ENCODE measurements at regions not wholly inside any gene's neighbourhood (a gene's known extent, or its start where the extent isn't known, plus 50 kb on each side); places are given as distances from the start of the nearest gene placed in this dataset.
"Not testable (repeated sequence)": the region's sequence is repeated elsewhere in the genome, so short reads cannot be mapped to it uniquely, and the experiment has no call there.

- WGBS (ENCODE audit: insufficient coverage) = 69% methylated on average over 7 of the region's 8 CpGs
- peaks cover 0 to 25% of the 10 kb centered on the region in 2 experiments for H3K27me3 ChIP-seq (replicated peaks in 1 of 2; ENCODE audit: control insufficient read depth in 2 of 2, extremely low read depth in 1 of 2, insufficient read depth in 2 of 2, low read length in 1 of 2)
- Mint-ChIP-seq H3K4me1 (no peaks in the 10 kb centered on the region), H3K36me3 (no peaks in the 10 kb centered on the region), H3K9me3 (peaks cover 16 to 27% (median 17%) of the 10 kb centered on the region in 3 donors), H3K4me3 (no peak overlapping the region), H3K27ac (no peak overlapping the region), H3K27me3 (peaks cover 27 to 40% of the 10 kb centered on the region in 2 donors)
- ATAC-seq (replicated peaks in 1 of 4) (no peak), DNase-seq (no peak)
- no peaks in the 10 kb centered on the region for H3K9me3 ChIP-seq
- CTCF ChIA-PET = no interaction called here
- POLR2A ChIA-PET = no interaction called here
- H3K36me3 ChIP-seq (ENCODE audit: control insufficient read depth in 2 of 2, extremely low read depth in 1 of 2, insufficient read depth in 1 of 2, low read length in 1 of 2) = no peaks in the 10 kb centered on the region
- H3K27ac ChIP-seq (ENCODE audit: low read length) = no peak overlapping the region
- no peaks in the 10 kb centered on the region for H3K4me1 ChIP-seq (ENCODE audit: control insufficient read depth in 1 of 2, extremely low read depth in 1 of 2, insufficient read depth in 2 of 2, low read length in 2 of 2)
- H3K4me3 ChIP-seq (ENCODE audit: control insufficient read depth in 1 of 2, extremely low read depth in 1 of 2, low read length in 1 of 2) = no peak overlapping the region
Measured at GRCh38 chr1:47598357-47598756, 160.5 kb downstream of the FOXD2 start.

DNA sequence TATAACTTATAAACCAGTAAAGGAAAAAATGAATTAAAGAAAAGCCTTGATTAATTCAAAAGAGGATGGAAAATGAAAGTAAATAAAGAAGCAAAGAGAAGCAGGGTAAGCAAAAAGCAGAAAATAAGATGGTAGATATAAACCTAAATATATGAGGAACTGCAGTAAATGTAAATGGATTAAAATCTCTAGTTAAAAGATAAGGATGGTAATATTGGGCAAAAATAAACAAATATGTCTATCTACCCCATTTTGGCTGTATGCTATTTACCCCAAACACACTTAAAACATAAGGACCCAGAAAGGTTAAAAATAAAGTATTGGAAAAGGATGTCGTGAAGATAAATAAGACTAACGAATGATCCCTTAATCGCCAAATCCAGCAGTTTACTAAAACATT, 161.9 kb downstream of the FOXD2 start:
- H3K36me3 Mint-ChIP-seq = no peaks in the 10 kb centered on the region
- no peaks in the 10 kb centered on the region for H3K4me1 ChIP-seq (ENCODE audit: control insufficient read depth in 1 of 2, extremely low read depth in 1 of 2, insufficient read depth in 2 of 2, low read length in 2 of 2)

DNA sequence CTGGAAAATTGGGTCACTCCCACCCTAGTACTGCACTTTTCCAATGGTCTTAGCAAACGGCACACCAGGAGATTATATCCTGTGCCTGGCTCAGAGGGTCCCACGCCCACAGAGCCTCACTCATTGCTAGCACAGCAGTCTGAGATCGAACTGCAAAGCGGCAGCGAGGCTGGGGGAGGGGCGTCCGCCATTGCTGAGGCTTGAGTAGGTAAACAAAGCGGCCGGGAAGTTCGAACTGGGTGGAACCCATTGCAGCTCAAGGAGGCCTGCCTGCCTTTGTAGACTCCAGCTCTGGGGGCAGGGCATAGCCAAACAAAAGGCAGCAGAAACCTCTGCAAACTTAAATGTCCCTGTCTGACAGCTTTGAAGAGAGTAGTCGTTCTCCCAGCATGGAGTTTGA, 164.6 kb downstream of the FOXD2 start:
- WGBS (ENCODE audit: insufficient coverage) = 93% methylated on average over 10 of the region's 11 CpGs
- H3K4me1 ChIP-seq (ENCODE audit: control insufficient read depth in 1 of 2, extremely low read depth in 1 of 2, insufficient read depth in 2 of 2, low read length in 2 of 2); H3K4me3 Mint-ChIP-seq; DNase-seq; H3K9me3 ChIP-seq; H3K36me3 ChIP-seq (ENCODE audit: control insufficient read depth in 2 of 2, extremely low read depth in 1 of 2, insufficient read depth in 1 of 2, low read length in 1 of 2); H3K36me3 Mint-ChIP-seq; H3K4me1 Mint-ChIP-seq; H3K4me3 ChIP-seq (ENCODE audit: control insufficient read depth in 1 of 2, extremely low read depth in 1 of 2, low read length in 1 of 2); H3K27me3 ChIP-seq (replicated peaks in 1 of 2; ENCODE audit: control insufficient read depth in 2 of 2, extremely low read depth in 1 of 2, insufficient read depth in 2 of 2, low read length in 1 of 2); POLR2A ChIA-PET; H3K27ac ChIP-seq (ENCODE audit: low read length); ATAC-seq (replicated peaks in 1 of 4); CTCF ChIA-PET; H3K27ac Mint-ChIP-seq: not testable (repeated sequence)
- peaks cover 20 to 37% (median 25%) of the 10 kb centered on the region in 3 donors for H3K9me3 Mint-ChIP-seq
- H3K27me3 Mint-ChIP-seq = peaks cover 16 to 26% of the 10 kb centered on the region in 2 donors

More for the DNA sequence above, 161.9 kb downstream of the FOXD2 start:
- Mint-ChIP-seq H3K4me1 (no peaks in the 10 kb centered on the region), H3K9me3 (peaks cover 18 to 27% (median 18%) of the 10 kb centered on the region in 3 donors), H3K27ac (no peak overlapping the region), H3K4me3 (no peak overlapping the region), H3K27me3 (peaks cover 22 to 29% of the 10 kb centered on the region in 2 donors)
- no peak overlapping the region for H3K27ac ChIP-seq (ENCODE audit: low read length)
- WGBS (ENCODE audit: insufficient coverage) = no CpG with 5 or more reads among the region's 3 CpGs
- no peak for DNase-seq
- H3K4me3 ChIP-seq (ENCODE audit: control insufficient read depth in 1 of 2, extremely low read depth in 1 of 2, low read length in 1 of 2) = no peak overlapping the region
- ChIA-PET CTCF (no interaction called here), POLR2A (no interaction called here)
- H3K9me3 ChIP-seq = no peaks in the 10 kb centered on the region
- peaks cover 0 to 15% of the 10 kb centered on the region in 2 experiments for H3K27me3 ChIP-seq (replicated peaks in 1 of 2; ENCODE audit: control insufficient read depth in 2 of 2, extremely low read depth in 1 of 2, insufficient read depth in 2 of 2, low read length in 1 of 2)
- H3K36me3 ChIP-seq (ENCODE audit: control insufficient read depth in 2 of 2, extremely low read depth in 1 of 2, insufficient read depth in 1 of 2, low read length in 1 of 2) = no peaks in the 10 kb centered on the region
- ATAC-seq (replicated peaks in 1 of 4) = no peak

DNA sequence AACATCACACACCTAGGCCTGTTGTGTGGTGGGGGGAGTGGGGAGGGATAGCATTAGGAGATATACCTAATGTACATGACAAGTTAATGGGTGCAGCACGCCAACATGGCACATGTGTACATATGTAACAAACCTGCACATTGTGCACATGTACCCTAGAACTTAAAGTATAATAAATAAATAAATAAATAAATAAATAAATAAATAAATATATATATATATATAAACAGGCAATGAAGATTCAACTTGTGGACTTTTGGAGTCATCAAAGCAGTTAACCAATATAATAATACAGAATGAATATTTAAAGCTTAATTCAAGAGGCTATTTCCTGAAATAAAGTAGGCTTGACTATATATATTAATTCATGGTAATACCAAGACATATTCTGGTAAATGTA, 167.0 kb downstream of the FOXD2 start:
- H3K9me3 Mint-ChIP-seq = peaks cover 24 to 27% (median 26%) of the 10 kb centered on the region in 3 donors
- no CpG with 5 or more reads among the region's 1 CpG for WGBS (ENCODE audit: insufficient coverage)
- H3K27ac Mint-ChIP-seq; H3K4me1 ChIP-seq (ENCODE audit: control insufficient read depth in 1 of 2, extremely low read depth in 1 of 2, insufficient read depth in 2 of 2, low read length in 2 of 2); H3K9me3 ChIP-seq; H3K27ac ChIP-seq (ENCODE audit: low read length); H3K27me3 ChIP-seq (replicated peaks in 1 of 2; ENCODE audit: control insufficient read depth in 2 of 2, extremely low read depth in 1 of 2, insufficient read depth in 2 of 2, low read length in 1 of 2); H3K36me3 Mint-ChIP-seq; H3K4me3 ChIP-seq (ENCODE audit: control insufficient read depth in 1 of 2, extremely low read depth in 1 of 2, low read length in 1 of 2); ATAC-seq (replicated peaks in 1 of 4); DNase-seq; POLR2A ChIA-PET; H3K4me3 Mint-ChIP-seq; CTCF ChIA-PET; H3K4me1 Mint-ChIP-seq; H3K36me3 ChIP-seq (ENCODE audit: control insufficient read depth in 2 of 2, extremely low read depth in 1 of 2, insufficient read depth in 1 of 2, low read length in 1 of 2): not testable (repeated sequence)
- peaks cover 20 to 29% of the 10 kb centered on the region in 2 donors for H3K27me3 Mint-ChIP-seq

- H3K27ac ChIP-seq (ENCODE audit: low read length) = no peak overlapping the region
- no peak overlapping the region for H3K4me3 ChIP-seq (ENCODE audit: control insufficient read depth in 1 of 2, extremely low read depth in 1 of 2, low read length in 1 of 2)
- H3K9me3 Mint-ChIP-seq = peaks cover 10 to 13% (median 13%) of the 10 kb centered on the region in 3 donors
- H3K36me3 Mint-ChIP-seq = no peaks in the 10 kb centered on the region
- no peaks in the 10 kb centered on the region for H3K9me3 ChIP-seq
- no peaks in the 10 kb centered on the region for H3K4me1 ChIP-seq (ENCODE audit: control insufficient read depth in 1 of 2, extremely low read depth in 1 of 2, insufficient read depth in 2 of 2, low read length in 2 of 2)
- H3K4me3 Mint-ChIP-seq = no peak overlapping the region
- ATAC-seq (replicated peaks in 1 of 4) (no peak), DNase-seq (no peak)
- H3K4me1 Mint-ChIP-seq = no peaks in the 10 kb centered on the region
- POLR2A ChIA-PET = no interaction called here
- CTCF ChIA-PET = no interaction called here
- H3K36me3 ChIP-seq (ENCODE audit: control insufficient read depth in 2 of 2, extremely low read depth in 1 of 2, insufficient read depth in 1 of 2, low read length in 1 of 2) = no peaks in the 10 kb centered on the region
- H3K27me3 Mint-ChIP-seq = peaks cover 15 to 24% of the 10 kb centered on the region in 2 donors
- no peak overlapping the region for H3K27ac Mint-ChIP-seq
- WGBS (ENCODE audit: insufficient coverage) = 85% methylated on average over 6 of the region's 7 CpGs
- no peaks in the 10 kb centered on the region for H3K27me3 ChIP-seq (replicated peaks in 1 of 2; ENCODE audit: control insufficient read depth in 2 of 2, extremely low read depth in 1 of 2, insufficient read depth in 2 of 2, low read length in 1 of 2)
Measured at GRCh38 chr1:47608296-47608875, 170.5 kb downstream of the FOXD2 start.

- Mint-ChIP-seq H3K36me3 (no peaks in the 10 kb centered on the region), H3K27ac (no peak overlapping the region), H3K4me1 (no peaks in the 10 kb centered on the region), H3K9me3 (peaks cover 0 to 9% (median 5%) of the 10 kb centered on the region in 3 donors), H3K27me3 (peaks cover 15 to 20% of the 10 kb centered on the region in 2 donors), H3K4me3 (no peak overlapping the region)
- H3K9me3 ChIP-seq = no peaks in the 10 kb centered on the region
- 67% methylated on average over 1 of the region's 2 CpGs for WGBS (ENCODE audit: insufficient coverage)
- POLR2A ChIA-PET = no interaction called here
- H3K4me3 ChIP-seq (ENCODE audit: control insufficient read depth in 1 of 2, extremely low read depth in 1 of 2, low read length in 1 of 2) = no peak overlapping the region
- ATAC-seq (replicated peaks in 1 of 4) (no peak), DNase-seq (no peak)
- H3K27ac ChIP-seq (ENCODE audit: low read length) = no peak overlapping the region
- H3K36me3 ChIP-seq (ENCODE audit: control insufficient read depth in 2 of 2, extremely low read depth in 1 of 2, insufficient read depth in 1 of 2, low read length in 1 of 2) = no peaks in the 10 kb centered on the region
- H3K4me1 ChIP-seq (ENCODE audit: control insufficient read depth in 1 of 2, extremely low read depth in 1 of 2, insufficient read depth in 2 of 2, low read length in 2 of 2) = no peaks in the 10 kb centered on the region
- peaks cover 0 to 7% of the 10 kb centered on the region in 2 experiments for H3K27me3 ChIP-seq (replicated peaks in 1 of 2; ENCODE audit: control insufficient read depth in 2 of 2, extremely low read depth in 1 of 2, insufficient read depth in 2 of 2, low read length in 1 of 2)
- CTCF ChIA-PET = interaction anchor here in 1 of 2 donors (0.7 kb wide), 1 partner anchor 432 kb away, joined by 4 read pairs; no protein-coding TSS in a partner anchor
Measured at GRCh38 chr1:47611992-47612391, 174.1 kb downstream of the FOXD2 start.
